Activated CD4-positive, alpha-beta T cell treated with anti-CD3 and anti-CD28 coated beads, Interleukin-2, amount 50 U/mL, for 48 hours (primary cell): ENCODE measurements at regions not wholly inside any gene's neighbourhood (a gene's known extent, or its start where the extent isn't known, plus 50 kb on each side); places are given as distances from the start of the nearest gene placed in this dataset.
A peak's percentile ranks its signal among the peaks of the same experiment; 100 is the strongest.
"Not testable (repeated sequence)": the region's sequence is repeated elsewhere in the genome, so short reads cannot be mapped to it uniquely, and the experiment has no call there.

Experiments used
- DNase-seq, 2 experiments: peaks; one replicate each; pipeline ENCODE4 v3.0.0-alpha.2; 2020

GRCh38 chr16:13336907-13337881, 435.8 kb downstream of the SHISA9 start:
- DNase-seq = not testable (repeated sequence)

- DNase-seq = no peak
These were observed 436.6 kb downstream of the SHISA9 start for GRCh38 chr16:13338044-13338443.

GRCh38 chr16:13342675-13343074, 441.3 kb downstream of the SHISA9 start:
- no peak for DNase-seq

- no peak for DNase-seq
These were observed 442.6 kb downstream of the SHISA9 start for GRCh38 chr16:13344001-13344400.

GRCh38 chr16:13348416-13348815, 447.0 kb downstream of the SHISA9 start:
- DNase-seq = no peak

- DNase-seq = no peak
These were observed 448.6 kb downstream of the SHISA9 start for GRCh38 chr16:13350000-13350399.

- no peak for DNase-seq
These were observed 449.8 kb downstream of the SHISA9 start for GRCh38 chr16:13351181-13351580.

GRCh38 chr16:13351601-13352217, 450.3 kb downstream of the SHISA9 start:
- no peak for DNase-seq

GRCh38 chr16:13352796-13353195, 451.4 kb downstream of the SHISA9 start:
- DNase-seq = not testable (repeated sequence)

GRCh38 chr16:13357842-13358241, 456.4 kb downstream of the SHISA9 start:
- not testable (repeated sequence) for DNase-seq

GRCh38 chr16:13359835-13360234, 458.4 kb downstream of the SHISA9 start:
- DNase-seq = no peak

GRCh38 chr16:13372421-13372820, 471.0 kb downstream of the SHISA9 start:
- DNase-seq = no peak

GRCh38 chr16:13376174-13376573, 474.8 kb downstream of the SHISA9 start:
- peak in 1 of 2 experiments; percentile 4 for DNase-seq

- no peak for DNase-seq
These were observed 475.7 kb downstream of the SHISA9 start for GRCh38 chr16:13377143-13377542.

- no peak for DNase-seq
These were observed 476.8 kb downstream of the SHISA9 start for GRCh38 chr16:13378151-13378550.

- DNase-seq = no peak
These were observed 477.9 kb downstream of the SHISA9 start for GRCh38 chr16:13379266-13379665.

- DNase-seq = not testable (repeated sequence)
These were observed 484.0 kb downstream of the SHISA9 start for GRCh38 chr16:13385156-13386040.

GRCh38 chr16:13390093-13390985, 488.9 kb downstream of the SHISA9 start:
- DNase-seq = no peak

GRCh38 chr16:13390986-13391305, 489.5 kb downstream of the SHISA9 start:
- no peak for DNase-seq

- no peak for DNase-seq
These were observed 489.9 kb downstream of the SHISA9 start for GRCh38 chr16:13391337-13391736.

- DNase-seq = no peak
These were observed 490.9 kb downstream of the SHISA9 start for GRCh38 chr16:13392341-13392740.

GRCh38 chr16:13393816-13394215, 492.4 kb downstream of the SHISA9 start:
- DNase-seq = no peak
